B cell (primary cell): ENCODE measurements at regions not wholly inside any gene's neighbourhood (a gene's known extent, or its start where the extent isn't known, plus 50 kb on each side); places are given as distances from the start of the nearest gene placed in this dataset.

Experiments
- ATAC-seq: fragments of 200-7000 bp; cut with Tn5 transposase; one replicate; pipeline ENCODE4 v1.10.0; 2021; ENCODE audit warnings: low read depth, mild to moderate bottlenecking, moderate number of reproducible peaks, moderate library complexity
- CTCF ChIA-PET: fragments of 350-600 bp; sonication (Branson Sonifier 250); formaldehyde crosslinking; loops from one replicate; lab custom pipeline; 2021; ENCODE audit warnings: antibody characterized with exemption, inconsistent platforms; lab: Charles Lee
- POLR2A ChIA-PET: fragments of 350-600 bp; sonication (Branson Sonifier 250); formaldehyde crosslinking; loops from one replicate; lab custom pipeline; 2021; ENCODE audit warnings: antibody characterized with exemption; lab: Charles Lee
- DNase-seq: peaks from one replicate; pipeline ENCODE4 v3.0.0; 2013
- H2AFZ ChIP-seq: 2 replicates; pipeline ENCODE4 v1.6.1; 2012; ENCODE audit warnings: mild to moderate bottlenecking, low read depth, low read length; ENCODE audit not compliant: insufficient read depth, poor library complexity, severe bottlenecking
- H3K27ac ChIP-seq, 2 donors: 1 replicate in 1 of 2; 2 replicates in 1 of 2; pipeline ENCODE4 v1.5.1; 2012 to 2013; ENCODE audit warnings: low read length in 2 of 2, mild to moderate bottlenecking in 2 of 2, moderate library complexity in 1 of 2
- H3K27me3 ChIP-seq, 4 experiments: fragments of 200-600 bp in 1 of 4; sonication (generic) in 1 of 4; replicated peaks in 1 of 4; 1 replicate in 2 of 4; 2 replicates in 2 of 4; pipeline versions ENCODE4 v1.6.1 to v1.7.0; 2013 to 2016; ENCODE audit warnings: low read length in 3 of 4, mild to moderate bottlenecking in 2 of 4, mixed read lengths in 1 of 4, moderate library complexity in 1 of 4; ENCODE audit not compliant: insufficient read depth in 4 of 4, control insufficient read depth in 3 of 4; ENCODE audit errors: control extremely low read depth in 1 of 4
- H3K36me3 ChIP-seq, 2 experiments: replicated peaks in 1 of 2; 1 replicate in 1 of 2; 2 replicates in 1 of 2; pipeline versions ENCODE4 v1.6.1 to v1.7.1; 2013; ENCODE audit warnings: low read length in 1 of 2; ENCODE audit not compliant: insufficient read depth in 2 of 2, control insufficient read depth in 1 of 2; ENCODE audit errors: control extremely low read depth in 1 of 2, extremely low read depth in 1 of 2
- H3K4me1 ChIP-seq, 2 donors: fragments of 200-600 bp in 1 of 2; sonication (generic) in 1 of 2; 1 replicate in 1 of 2; 2 replicates in 1 of 2; pipeline versions ENCODE4 v1.5.1 to v1.6.1; 2013 to 2017; ENCODE audit warnings: low read length in 2 of 2; ENCODE audit not compliant: control insufficient read depth in 2 of 2, insufficient read depth in 2 of 2
- H3K4me2 ChIP-seq: replicated peaks from 2 replicates; pipeline ENCODE3; 2012; ENCODE audit warnings: mild to moderate bottlenecking, low read depth, low read length; ENCODE audit not compliant: poor library complexity, severe bottlenecking
- H3K4me3 ChIP-seq, 5 experiments: fragments of 200-600 bp in 1 of 5; sonication (generic) in 1 of 5; 1 replicate in 3 of 5; 2 replicates in 2 of 5; pipeline versions ENCODE4 v1.5.1 to v1.7.0; 2011 to 2016; ENCODE audit warnings: low read length in 4 of 5, mild to moderate bottlenecking in 4 of 5, low read depth in 2 of 5, control low read depth in 1 of 5, moderate library complexity in 1 of 5; ENCODE audit not compliant: insufficient read depth in 1 of 5; ENCODE audit errors: control extremely low read depth in 1 of 5, extremely low read depth in 1 of 5
- H3K79me2 ChIP-seq: fragments of 200-600 bp; sonication (generic); one replicate; pipeline ENCODE4 v1.6.0; 2016; ENCODE audit warnings: low read length; ENCODE audit not compliant: control insufficient read depth, insufficient read depth
- H3K9ac ChIP-seq: fragments of 200-600 bp; sonication (generic); 2 replicates; pipeline ENCODE4 v1.6.1; 2017; ENCODE audit warnings: mild to moderate bottlenecking, low read length, moderate library complexity
- H3K9me3 ChIP-seq, 3 donors: one replicate each; pipeline versions ENCODE4 v1.6.1 to v1.7.1; 2013; ENCODE audit warnings: low read length in 2 of 3; ENCODE audit not compliant: control insufficient read depth in 2 of 3, insufficient read depth in 1 of 3; ENCODE audit errors: control extremely low read depth in 1 of 3
- H4K20me1 ChIP-seq: 2 replicates; pipeline ENCODE4 v1.6.0; 2012; ENCODE audit warnings: mild to moderate bottlenecking, low read length; ENCODE audit not compliant: insufficient read depth, control insufficient read depth, poor library complexity, severe bottlenecking
- H3K27ac Mint-ChIP-seq: one replicate; pipeline ENCODE4 v1.8.0; 2021; ENCODE audit warnings: mixed read lengths
- H3K27me3 Mint-ChIP-seq: one replicate; pipeline ENCODE4 v1.8.0; 2021; ENCODE audit warnings: mixed read lengths
- H3K4me1 Mint-ChIP-seq: one replicate; pipeline ENCODE4 v1.8.0; 2021; ENCODE audit warnings: mixed read lengths
- H3K4me3 Mint-ChIP-seq: one replicate; pipeline ENCODE4 v1.8.0; 2021; ENCODE audit warnings: mixed read lengths
- H3K9me3 Mint-ChIP-seq: one replicate; pipeline ENCODE4 v1.8.0; 2022; ENCODE audit warnings: mixed read lengths; ENCODE audit not compliant: insufficient read depth
- EZH2 ChIP-seq: IDR thresholded peaks from 2 replicates; pipeline ENCODE4 v1.6.1; 2012; ENCODE audit warnings: borderline replicate concordance, low read depth, mild to moderate bottlenecking, moderate library complexity, low read length; ENCODE audit not compliant: insufficient read depth, poor library complexity, severe bottlenecking
- WGBS: methylation state at CpG from one replicate; pipeline ENCODE4 v1.1.5; 2013; ENCODE audit warnings: missing lambda C conversion rate; ENCODE audit not compliant: insufficient coverage; 5-methylcytosine and 5-hydroxymethylcytosine counted together
- intact Hi-C: fragments of 100-400 bp; cut with micrococcal nuclease; formaldehyde crosslinking; loops from one replicate; pipeline ENCODE4 v1.10.0; 2022
- TF ChIP-seq, protein P1 (sequence below): fragments of 200-600 bp; IDR thresholded peaks from one replicate; pipeline ENCODE4 v1.8.0; 2022; ENCODE audit warnings: antibody characterized with exemption, mild to moderate bottlenecking

DNA sequence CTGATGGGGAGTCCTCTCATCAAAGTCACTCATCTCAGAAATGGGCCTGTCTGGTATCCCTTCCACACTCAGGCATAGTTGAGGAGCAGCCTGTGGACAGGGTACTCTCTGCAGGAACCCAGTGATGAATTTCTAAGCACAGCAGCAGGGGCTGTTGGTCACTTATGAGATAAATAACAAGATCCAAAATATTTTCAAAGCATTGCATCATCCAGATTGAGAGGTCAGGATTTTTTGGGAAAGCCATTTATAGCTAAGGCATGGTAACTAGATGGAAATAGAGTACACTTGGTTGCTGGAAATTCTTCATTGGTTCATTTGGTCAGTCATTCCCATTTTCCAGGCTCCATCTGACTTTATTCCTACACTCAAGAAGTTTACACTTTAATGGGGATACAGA lies 246.8 kb upstream of the RAI14 start:
- H3K4me1 Mint-ChIP-seq, result no peaks in the 10 kb centered on the region
- no peak overlapping the region for H3K4me3 Mint-ChIP-seq
- Histone ChIP-seq H3K79me2 (no peaks in the 10 kb centered on the region), H3K9me3 (no peaks in the 10 kb centered on the region), H3K27me3 (no peaks in the 10 kb centered on the region), H3K4me1 (no peaks in the 10 kb centered on the region), H3K9ac (no peak overlapping the region), H3K27ac (no peak overlapping the region), H4K20me1 (no peaks in the 10 kb centered on the region), H3K36me3 (no peaks in the 10 kb centered on the region), H3K4me2 (no peak overlapping the region), H3K4me3 (no peak overlapping the region), H2AFZ (no peak overlapping the region)
- TF ChIP-seq, protein P1, sequence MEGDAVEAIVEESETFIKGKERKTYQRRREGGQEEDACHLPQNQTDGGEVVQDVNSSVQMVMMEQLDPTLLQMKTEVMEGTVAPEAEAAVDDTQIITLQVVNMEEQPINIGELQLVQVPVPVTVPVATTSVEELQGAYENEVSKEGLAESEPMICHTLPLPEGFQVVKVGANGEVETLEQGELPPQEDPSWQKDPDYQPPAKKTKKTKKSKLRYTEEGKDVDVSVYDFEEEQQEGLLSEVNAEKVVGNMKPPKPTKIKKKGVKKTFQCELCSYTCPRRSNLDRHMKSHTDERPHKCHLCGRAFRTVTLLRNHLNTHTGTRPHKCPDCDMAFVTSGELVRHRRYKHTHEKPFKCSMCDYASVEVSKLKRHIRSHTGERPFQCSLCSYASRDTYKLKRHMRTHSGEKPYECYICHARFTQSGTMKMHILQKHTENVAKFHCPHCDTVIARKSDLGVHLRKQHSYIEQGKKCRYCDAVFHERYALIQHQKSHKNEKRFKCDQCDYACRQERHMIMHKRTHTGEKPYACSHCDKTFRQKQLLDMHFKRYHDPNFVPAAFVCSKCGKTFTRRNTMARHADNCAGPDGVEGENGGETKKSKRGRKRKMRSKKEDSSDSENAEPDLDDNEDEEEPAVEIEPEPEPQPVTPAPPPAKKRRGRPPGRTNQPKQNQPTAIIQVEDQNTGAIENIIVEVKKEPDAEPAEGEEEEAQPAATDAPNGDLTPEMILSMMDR, result no peak
- no peak for TF ChIP-seq EZH2
- H3K9me3 Mint-ChIP-seq, result no peaks in the 10 kb centered on the region
- H3K27ac Mint-ChIP-seq, result no peak overlapping the region
- no peak for DNase-seq
- no peaks in the 10 kb centered on the region for H3K27me3 Mint-ChIP-seq
- ChIA-PET POLR2A (no interaction called here), CTCF (no interaction called here)
- intact Hi-C loops, result no loop called here
- ATAC-seq, result no peak

DNA sequence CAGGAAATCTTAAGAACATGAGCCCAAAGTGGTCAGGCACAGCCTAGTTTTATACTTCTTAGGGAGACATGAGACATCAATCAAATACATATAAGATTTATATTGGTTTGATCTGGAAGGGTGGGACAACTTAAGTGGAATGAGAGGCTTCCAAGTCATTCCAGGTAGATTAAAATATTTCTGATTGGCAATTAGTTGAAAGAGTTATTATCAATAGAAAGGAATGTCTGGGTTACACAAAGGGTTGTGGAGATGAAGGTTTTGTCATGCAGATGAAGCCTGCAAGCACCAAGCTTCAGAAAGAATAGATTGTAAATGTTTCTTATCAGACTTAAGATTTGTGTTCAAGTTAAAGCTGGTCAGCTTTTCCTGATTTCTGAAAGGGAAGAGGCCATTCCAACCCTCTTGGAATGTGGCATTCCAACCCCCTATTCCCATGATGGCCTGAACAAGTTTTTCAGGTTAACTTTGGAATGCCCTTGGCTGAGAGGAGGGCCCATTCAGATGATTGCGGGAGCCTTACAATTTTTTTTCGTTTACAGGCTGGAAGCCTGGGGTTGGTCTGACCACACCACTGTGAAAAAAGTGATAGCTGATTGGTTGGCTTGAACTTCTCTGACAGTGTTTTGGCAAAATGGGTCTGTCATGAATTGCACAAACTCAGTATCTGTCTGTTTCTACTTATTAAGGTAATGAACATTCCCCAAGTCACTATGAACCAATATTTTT lies 245.6 kb upstream of the RAI14 start:
- H3K27me3 ChIP-seq, result no peaks in the 10 kb centered on the region
- H3K4me3 ChIP-seq, result no peak overlapping the region
- Mint-ChIP-seq H3K4me1 (no peaks in the 10 kb centered on the region), H3K4me3 (no peak overlapping the region), H3K9me3 (no peaks in the 10 kb centered on the region), H3K27ac (no peak overlapping the region), H3K27me3 (peaks cover 3% of the 10 kb centered on the region)
- no peaks in the 10 kb centered on the region for H3K9me3 ChIP-seq
- no peaks in the 10 kb centered on the region for H3K4me1 ChIP-seq
- ChIA-PET POLR2A (no interaction called here), CTCF (no interaction called here)
- DNase-seq (no peak), ATAC-seq (no peak)
- no peak overlapping the region for H3K27ac ChIP-seq
- intact Hi-C loops, result no loop called here
- no peaks in the 10 kb centered on the region for H3K36me3 ChIP-seq
- 71% methylated on average over 2 of the region's 2 CpGs for WGBS
- no peak overlapping the region for H3K4me2 ChIP-seq
- TF ChIP-seq EZH2, result no peak
- TF ChIP-seq, protein P1, result no peak
- H3K79me2 ChIP-seq, result no peaks in the 10 kb centered on the region
- H2AFZ ChIP-seq, result no peak overlapping the region
- H4K20me1 ChIP-seq, result no peaks in the 10 kb centered on the region
- no peak overlapping the region for H3K9ac ChIP-seq
